ENCODE measurements at regions not wholly inside any gene's neighbourhood (a gene's known extent, or its start where the extent isn't known, plus 50 kb on each side); places are given as distances from the start of the nearest gene placed in this dataset.

DNA sequence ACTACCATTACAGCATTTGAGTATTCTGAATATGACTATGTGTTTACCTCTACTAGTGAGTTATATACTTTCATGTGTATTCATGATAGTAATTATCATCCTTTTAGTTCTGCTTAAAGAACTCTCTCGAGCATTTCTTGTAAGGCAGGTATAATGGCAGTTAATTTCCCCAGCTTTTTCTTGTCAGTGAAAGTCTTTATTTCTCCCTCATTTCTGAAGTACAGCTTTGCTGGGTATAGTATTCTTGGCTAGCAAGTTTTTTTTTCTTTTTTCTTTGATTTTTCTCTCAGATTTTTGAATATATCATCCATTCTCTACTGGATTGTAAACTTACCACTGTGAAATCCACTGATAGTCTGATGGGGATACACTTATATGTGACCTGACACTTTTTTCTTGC, 165.9 kb upstream of the ARHGAP5 start:
- TF ChIP-seq, protein P1, sequence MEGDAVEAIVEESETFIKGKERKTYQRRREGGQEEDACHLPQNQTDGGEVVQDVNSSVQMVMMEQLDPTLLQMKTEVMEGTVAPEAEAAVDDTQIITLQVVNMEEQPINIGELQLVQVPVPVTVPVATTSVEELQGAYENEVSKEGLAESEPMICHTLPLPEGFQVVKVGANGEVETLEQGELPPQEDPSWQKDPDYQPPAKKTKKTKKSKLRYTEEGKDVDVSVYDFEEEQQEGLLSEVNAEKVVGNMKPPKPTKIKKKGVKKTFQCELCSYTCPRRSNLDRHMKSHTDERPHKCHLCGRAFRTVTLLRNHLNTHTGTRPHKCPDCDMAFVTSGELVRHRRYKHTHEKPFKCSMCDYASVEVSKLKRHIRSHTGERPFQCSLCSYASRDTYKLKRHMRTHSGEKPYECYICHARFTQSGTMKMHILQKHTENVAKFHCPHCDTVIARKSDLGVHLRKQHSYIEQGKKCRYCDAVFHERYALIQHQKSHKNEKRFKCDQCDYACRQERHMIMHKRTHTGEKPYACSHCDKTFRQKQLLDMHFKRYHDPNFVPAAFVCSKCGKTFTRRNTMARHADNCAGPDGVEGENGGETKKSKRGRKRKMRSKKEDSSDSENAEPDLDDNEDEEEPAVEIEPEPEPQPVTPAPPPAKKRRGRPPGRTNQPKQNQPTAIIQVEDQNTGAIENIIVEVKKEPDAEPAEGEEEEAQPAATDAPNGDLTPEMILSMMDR (conservative IDR thresholded peaks at IDR 0.05 in 1 of 2, IDR thresholded peaks at IDR 0.05 in 1 of 2; ENCODE audit: low read depth in 1 of 2, low read length in 2 of 2) = no peak
- TF ChIP-seq EZH2 (IDR thresholded peaks at IDR 0.05; ENCODE audit: low read length, missing control alignments) = no peak

Measured in fibroblast of lung (primary cell).